Ovary (tissue), 7 donors: ENCODE measurements at regions not wholly inside any gene's neighbourhood (a gene's known extent, or its start where the extent isn't known, plus 50 kb on each side); places are given as distances from the start of the nearest gene placed in this dataset.

ENCODE experiments used
- DNase-seq, 5 donors: peaks; one replicate each; pipeline ENCODE4 v3.0.0-alpha.2; 2019 to 2020
- H3K27ac ChIP-seq, 2 donors: fragments of 200-600 bp; one replicate each; pipeline versions ENCODE4 v1.5.1 to v1.8.0; 2019 to 2022
- H3K27me3 ChIP-seq: fragments of 200-600 bp; one replicate; pipeline ENCODE4 v1.8.0; 2022
- H3K36me3 ChIP-seq: fragments of 200-600 bp; sonication (generic); one replicate; pipeline ENCODE4 v1.5.1; 2019
- H3K4me1 ChIP-seq: one replicate; pipeline ENCODE4 v1.8.1; 2013; ENCODE audit warnings: mild to moderate bottlenecking, moderate library complexity; ENCODE audit not compliant: insufficient read depth
- H3K4me3 ChIP-seq: fragments of 200-600 bp; sonication (generic); one replicate; pipeline ENCODE4 v1.5.1; 2017
- H3K9me3 ChIP-seq, 2 donors: fragments of 200-600 bp in 1 of 2; sonication (generic) in 1 of 2; one replicate each; pipeline versions ENCODE4 v1.5.1 to v1.8.1; 2013 to 2019; ENCODE audit warnings: mild to moderate bottlenecking in 1 of 2, moderate library complexity in 1 of 2
- EP300 ChIP-seq: sonication (generic); formaldehyde crosslinking; IDR thresholded peaks from one replicate; pipeline ENCODE4 v1.6.1; 2017; ENCODE audit warnings: antibody characterized with exemption
- POLR2A ChIP-seq: fragments of 450-650 bp; IDR thresholded peaks from one replicate; pipeline ENCODE4 v1.6.1; 2017; ENCODE audit warnings: antibody characterized with exemption, mild to moderate bottlenecking, moderate library complexity
- WGBS, 3 donors: extraction: QIAGEN DNeasy Blood & Tissue Kit in 1 of 3; methylation state at CpG; one replicate each; pipeline versions ENCODE4 v1.1.5 to v1.1.7; 2013 to 2017; 5-methylcytosine and 5-hydroxymethylcytosine counted together
- intact Hi-C, 4 donors: fragments of 100-400 bp; cut with DNase I; formaldehyde crosslinking; loops; one replicate each; pipeline versions ENCODE4 v1.11.0 to v1.15.1; 2022 to 2023
- TF ChIP-seq, protein P1 (sequence below), 3 donors: fragments of 450-650 bp in 2 of 3; fragments of 200-600 bp in 1 of 3; IDR thresholded peaks; one replicate each; pipeline versions ENCODE4 v1.5.1 to v1.8.0; 2016 to 2022; ENCODE audit warnings: antibody characterized with exemption in 3 of 3, mild to moderate bottlenecking in 1 of 3
- donor health status: DM: no; HTN: no; CAD: no; lungs with moderate emphysema.
- donor health status: DM: no; HTN: no; CAD: no.
- donor health status: Bipolar disorder and iron deficiency.
- donor health status: DM: no; HTN: no; CAD: no.
- donor health status: DM: yes; HTN: yes; CAD: no.

DNA sequence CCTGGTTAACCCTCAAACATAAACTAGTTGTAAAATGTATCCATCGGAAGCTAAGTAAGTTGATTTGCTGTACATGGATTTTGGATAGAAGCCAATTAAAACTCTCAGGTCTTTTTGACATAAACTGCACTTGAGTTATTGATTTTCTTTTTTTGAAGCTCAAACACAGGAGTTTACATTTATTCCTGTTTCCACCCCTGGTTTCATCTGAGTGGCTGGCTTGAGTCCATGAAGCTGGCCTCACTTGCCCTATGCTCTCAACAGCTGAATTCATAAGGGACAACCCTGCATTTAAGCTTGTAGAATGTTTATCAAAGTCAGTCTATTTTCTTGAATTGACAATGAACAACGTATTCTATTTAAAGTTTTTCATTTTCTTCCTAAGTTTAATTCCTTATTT, 58.1 kb upstream of the PLEKHG1 start:
- TF ChIP-seq, protein P1, sequence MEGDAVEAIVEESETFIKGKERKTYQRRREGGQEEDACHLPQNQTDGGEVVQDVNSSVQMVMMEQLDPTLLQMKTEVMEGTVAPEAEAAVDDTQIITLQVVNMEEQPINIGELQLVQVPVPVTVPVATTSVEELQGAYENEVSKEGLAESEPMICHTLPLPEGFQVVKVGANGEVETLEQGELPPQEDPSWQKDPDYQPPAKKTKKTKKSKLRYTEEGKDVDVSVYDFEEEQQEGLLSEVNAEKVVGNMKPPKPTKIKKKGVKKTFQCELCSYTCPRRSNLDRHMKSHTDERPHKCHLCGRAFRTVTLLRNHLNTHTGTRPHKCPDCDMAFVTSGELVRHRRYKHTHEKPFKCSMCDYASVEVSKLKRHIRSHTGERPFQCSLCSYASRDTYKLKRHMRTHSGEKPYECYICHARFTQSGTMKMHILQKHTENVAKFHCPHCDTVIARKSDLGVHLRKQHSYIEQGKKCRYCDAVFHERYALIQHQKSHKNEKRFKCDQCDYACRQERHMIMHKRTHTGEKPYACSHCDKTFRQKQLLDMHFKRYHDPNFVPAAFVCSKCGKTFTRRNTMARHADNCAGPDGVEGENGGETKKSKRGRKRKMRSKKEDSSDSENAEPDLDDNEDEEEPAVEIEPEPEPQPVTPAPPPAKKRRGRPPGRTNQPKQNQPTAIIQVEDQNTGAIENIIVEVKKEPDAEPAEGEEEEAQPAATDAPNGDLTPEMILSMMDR (IDR thresholded peaks at IDR 0.05) = no peak
- TF ChIP-seq EP300 (no peak), POLR2A (no peak)
- Histone ChIP-seq H3K9me3 (no peaks in the 10 kb centered on the region), H3K4me3 (no peak overlapping the region), H3K27ac (no peak overlapping the region), H3K27me3 (no peaks in the 10 kb centered on the region), H3K4me1 (no peaks in the 10 kb centered on the region), H3K36me3 (no peaks in the 10 kb centered on the region)
- WGBS, 3 donors = 33 to 45% (median 44%) methylated on average over 2 of the region's 2 CpGs
- intact Hi-C loops = no loop called here
- DNase-seq = no peak

DNA sequence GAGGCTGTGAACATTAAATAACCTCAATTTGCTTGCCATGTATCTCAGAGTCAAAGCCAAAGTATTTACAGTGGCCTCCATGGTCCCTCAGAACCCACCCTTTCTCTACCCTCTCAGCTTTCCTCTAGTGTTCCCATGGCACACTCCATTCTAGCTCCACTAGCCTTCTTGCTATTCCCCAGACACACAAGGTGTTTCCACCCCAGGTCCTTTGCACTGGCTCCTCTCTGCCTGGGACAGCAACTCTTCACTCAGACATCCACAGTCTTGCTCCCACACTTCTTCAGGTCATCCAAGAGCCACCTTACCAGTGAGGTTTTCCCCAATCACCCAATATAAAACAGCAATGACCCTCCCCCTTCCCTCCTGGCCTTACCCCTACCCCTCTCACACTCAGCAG, 56.5 kb upstream of the PLEKHG1 start:
- Histone ChIP-seq H3K9me3 (no peaks in the 10 kb centered on the region), H3K27me3 (no peaks in the 10 kb centered on the region), H3K4me1 (peaks cover 5% of the 10 kb centered on the region), H3K27ac (no peak overlapping the region), H3K4me3 (no peak overlapping the region), H3K36me3 (no peaks in the 10 kb centered on the region)
- DNase-seq = no peak
- intact Hi-C loops = no loop called here
- no peak for TF ChIP-seq POLR2A
- no peak for TF ChIP-seq EP300
- TF ChIP-seq, protein P1 (IDR thresholded peaks at IDR 0.05) = no peak

DNA sequence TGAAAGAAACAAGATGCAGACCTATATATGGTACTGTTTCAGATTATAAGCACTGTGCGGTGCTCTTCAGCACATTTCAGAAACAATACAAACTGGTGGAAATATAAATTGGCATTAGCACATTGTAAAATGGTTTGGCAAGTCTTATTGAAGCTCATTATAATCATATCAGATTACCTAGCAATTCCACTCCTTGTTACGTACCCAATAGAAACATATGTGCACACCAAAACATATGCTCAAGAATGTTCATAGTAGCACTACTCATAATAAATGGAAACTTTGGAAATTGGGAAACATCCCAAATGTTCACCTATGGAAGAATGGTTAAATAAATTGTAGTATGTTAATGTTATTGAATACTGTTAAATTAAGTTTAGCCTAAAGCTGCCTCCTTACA, 54.9 kb upstream of the PLEKHG1 start:
- WGBS, 3 donors = 94 to 99% (median 95%) methylated on average over 2 of the region's 2 CpGs
- intact Hi-C loops = no loop called here

DNA sequence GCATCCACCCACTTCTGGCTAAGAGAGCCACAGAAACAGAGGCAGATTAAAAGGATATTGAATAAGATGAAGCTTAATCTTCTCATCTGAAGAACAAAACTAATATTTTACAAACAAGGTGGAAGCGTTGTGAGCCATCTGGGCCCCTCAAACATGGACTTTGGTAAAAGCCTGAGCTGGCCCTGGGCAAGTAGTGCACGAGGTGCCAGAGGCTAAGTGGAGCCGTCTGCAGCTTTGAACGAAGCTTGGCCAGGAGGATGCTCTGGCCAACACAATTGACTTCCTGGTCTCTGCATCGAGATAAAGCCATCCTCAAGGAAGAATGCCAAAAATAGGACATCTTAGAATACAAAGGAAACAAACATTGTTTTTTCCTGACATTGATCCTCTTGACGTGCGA, 53.2 kb upstream of the PLEKHG1 start:
- 45 to 58% (median 51%) methylated on average over 7 of the region's 7 CpGs for WGBS, 3 donors
- Histone ChIP-seq H3K4me3 (no peak overlapping the region), H3K9me3 (no peaks in the 10 kb centered on the region), H3K4me1 (peaks cover 5% of the 10 kb centered on the region), H3K27ac (no peak overlapping the region), H3K36me3 (no peaks in the 10 kb centered on the region), H3K27me3 (no peaks in the 10 kb centered on the region)
- TF ChIP-seq, protein P1 (IDR thresholded peaks at IDR 0.05) = no peak
- no peak for TF ChIP-seq EP300
- TF ChIP-seq POLR2A = no peak
- intact Hi-C loops = no loop called here
- DNase-seq = no peak

More for the DNA sequence above, 54.9 kb upstream of the PLEKHG1 start:
- no peak for DNase-seq
- no peak overlapping the region for H3K27ac ChIP-seq
- H3K4me3 ChIP-seq = no peak overlapping the region
- H3K27me3 ChIP-seq = no peaks in the 10 kb centered on the region
- H3K36me3 ChIP-seq = no peaks in the 10 kb centered on the region
- peaks cover 5% of the 10 kb centered on the region for H3K4me1 ChIP-seq
- TF ChIP-seq POLR2A = no peak
- TF ChIP-seq, protein P1 (IDR thresholded peaks at IDR 0.05) = no peak
- no peaks in the 10 kb centered on the region for H3K9me3 ChIP-seq
